SK-N-SH (cell line): ENCODE measurements at regions not wholly inside any gene's neighbourhood (a gene's known extent, or its start where the extent isn't known, plus 50 kb on each side); places are given as distances from the start of the nearest gene placed in this dataset.

ENCODE experiments used
- CTCF ChIA-PET: fragments of 300-600, 350-600 bp; formaldehyde crosslinking; extraction: SDS; loops from one replicate; lab custom pipeline; 2021; lab: Yijun Ruan, JAX
- POLR2A ChIA-PET: fragments of 350-600 bp; sonication (Branson Sonifier 250); formaldehyde crosslinking; extraction: SDS; loops from one replicate; lab custom pipeline; 2020; ENCODE audit warnings: antibody characterized with exemption, inconsistent platforms; lab: Yijun Ruan, JAX
- DNase-seq: peaks from one replicate; pipeline ENCODE4 v3.0.0; 2012
- H2AFZ ChIP-seq: fragments of 200-600 bp; sonication (generic); 2 replicates; pipeline ENCODE4 v1.8.1; 2016; ENCODE audit warnings: antibody characterized with exemption, mild to moderate bottlenecking, low read depth
- H3F3A ChIP-seq: fragments of 200-600 bp; sonication (generic); replicated peaks from 2 replicates; pipeline ENCODE3; 2016; ENCODE audit warnings: antibody characterized with exemption, mild to moderate bottlenecking; ENCODE audit not compliant: insufficient read depth
- H3K27ac ChIP-seq, 2 experiments: fragments of 200-500 bp in 1 of 2; fragments of 200-600 bp in 1 of 2; sonication (Bioruptor generic) in 1 of 2; sonication (generic), shearing (Covaris generic) in 1 of 2; 2 replicates each; pipeline versions ENCODE4 v1.5.1 to v1.6.1; 2014 to 2016; ENCODE audit warnings: low read depth in 2 of 2, inconsistent platforms in 1 of 2, low read length in 1 of 2, mild to moderate bottlenecking in 1 of 2, mixed read lengths in 1 of 2
- H3K27me3 ChIP-seq: fragments of 200-600 bp; sonication (generic), shearing (Covaris generic); 2 replicates; pipeline ENCODE4 v1.6.1; 2016; ENCODE audit warnings: mixed run types; ENCODE audit not compliant: insufficient read depth
- H3K36me3 ChIP-seq, 2 experiments: fragments of 200-500 bp in 1 of 2; fragments of 200-600 bp in 1 of 2; sonication (Bioruptor generic) in 1 of 2; sonication (generic) in 1 of 2; replicated peaks in 1 of 2; 2 replicates each; pipeline versions ENCODE3 to v1.5.1; 2014 to 2016; ENCODE audit warnings: low read length in 1 of 2, mild to moderate bottlenecking in 1 of 2; ENCODE audit not compliant: insufficient read depth in 2 of 2, control insufficient read depth in 1 of 2
- H3K4me1 ChIP-seq, 2 experiments: fragments of 200-500 bp in 1 of 2; fragments of 200-600 bp in 1 of 2; sonication (Bioruptor generic) in 1 of 2; sonication (generic), shearing (Covaris generic) in 1 of 2; 2 replicates each; pipeline versions ENCODE4 v1.5.1 to v1.6.1; 2014 to 2016; ENCODE audit warnings: low read depth in 1 of 2, low read length in 1 of 2, mixed run types in 1 of 2; ENCODE audit not compliant: insufficient read depth in 2 of 2, control insufficient read depth in 1 of 2
- H3K4me2 ChIP-seq: fragments of 200-600 bp; sonication (generic), shearing (Covaris generic); 2 replicates; pipeline ENCODE4 v1.6.1; 2017; ENCODE audit warnings: mixed run types
- H3K4me3 ChIP-seq, 2 experiments: fragments of 200-500 bp in 1 of 2; fragments of 200-600 bp in 1 of 2; sonication (Bioruptor generic) in 1 of 2; sonication (generic), shearing (Covaris generic) in 1 of 2; 2 replicates each; pipeline versions ENCODE4 v1.5.1 to v1.8.1; 2014 to 2016; ENCODE audit warnings: low read depth in 2 of 2, inconsistent platforms in 1 of 2, low read length in 1 of 2, mild to moderate bottlenecking in 1 of 2, mixed read lengths in 1 of 2, moderate library complexity in 1 of 2
- H3K79me2 ChIP-seq: fragments of 200-600 bp; sonication (generic); 2 replicates; pipeline ENCODE4 v1.8.1; 2017; ENCODE audit warnings: mild to moderate bottlenecking; ENCODE audit not compliant: insufficient read depth
- H3K9ac ChIP-seq: fragments of 200-600 bp; sonication (generic); 2 replicates; pipeline ENCODE4 v1.6.1; 2017; ENCODE audit warnings: mixed run types
- H3K9me2 ChIP-seq: fragments of 200-600 bp; sonication (generic); 2 replicates; pipeline ENCODE4 v1.6.1; 2017; ENCODE audit warnings: mixed run types
- H3K9me3 ChIP-seq: fragments of 200-600 bp; sonication (generic); 2 replicates; pipeline ENCODE4 v1.6.1; 2017; ENCODE audit warnings: mixed run types, mild to moderate bottlenecking, moderate library complexity
- H4K20me1 ChIP-seq: fragments of 200-600 bp; sonication (generic); 2 replicates; pipeline ENCODE4 v1.6.1; 2017; ENCODE audit warnings: mild to moderate bottlenecking, mixed run types; ENCODE audit not compliant: insufficient read depth
- CHD2 ChIP-seq: fragments of 150-350 bp; IDR thresholded peaks from 2 replicates; pipeline ENCODE4 v1.6.1; 2018; ENCODE audit warnings: low read length; ENCODE audit not compliant: partially characterized antibody
- EP300 ChIP-seq, 2 experiments: IDR thresholded peaks; 2 replicates each; pipeline versions ENCODE4 v1.4.0 to v1.6.1; 2012; ENCODE audit warnings: borderline replicate concordance in 1 of 2, low read depth in 1 of 2, low read length in 1 of 2
- EZH2phosphoT487 ChIP-seq: fragments of 200-600 bp; sonication (generic); IDR thresholded peaks from 2 replicates; pipeline ENCODE4 v1.6.1; 2017; ENCODE audit warnings: low read depth, mixed run types, mild to moderate bottlenecking, antibody characterized with exemption, moderate library complexity, borderline replicate concordance
- GATA2 ChIP-seq: sonication (generic); formaldehyde crosslinking; IDR thresholded peaks from 2 replicates; pipeline ENCODE4 v1.5.0; 2020; ENCODE audit warnings: mild to moderate bottlenecking, missing genetic modification reagents
- JUND ChIP-seq: IDR thresholded peaks from 2 replicates; pipeline ENCODE4 v1.4.0; 2012
- MAX ChIP-seq: IDR thresholded peaks from 2 replicates; pipeline ENCODE4 v1.4.0; 2012; ENCODE audit warnings: low read depth
- MEF2A ChIP-seq: IDR thresholded peaks from 2 replicates; pipeline ENCODE4 v1.4.0; 2012; ENCODE audit warnings: low read depth, borderline replicate concordance
- NFIC ChIP-seq: IDR thresholded peaks from 2 replicates; pipeline ENCODE4 v1.4.0; 2012; ENCODE audit warnings: borderline replicate concordance
- NRF1 ChIP-seq: IDR thresholded peaks from 2 replicates; pipeline ENCODE4 v1.6.1; 2012; ENCODE audit warnings: low read depth, mild to moderate bottlenecking, low read length
- POLR2AphosphoS5 ChIP-seq: IDR thresholded peaks from 2 replicates; pipeline ENCODE4 v1.6.1; 2012; ENCODE audit warnings: low read depth, low read length
- RCOR1 ChIP-seq: fragments of 150-350 bp; IDR thresholded peaks from 2 replicates; pipeline ENCODE4 v1.6.1; 2017; ENCODE audit warnings: antibody characterized with exemption, low read length
- RXRA ChIP-seq: IDR thresholded peaks from 2 replicates; pipeline ENCODE4 v1.4.0; 2012; ENCODE audit warnings: low read depth, mild to moderate bottlenecking, borderline replicate concordance
- SIN3A ChIP-seq: IDR thresholded peaks from 2 replicates; pipeline ENCODE4 v1.6.1; 2012; ENCODE audit warnings: low read depth, mild to moderate bottlenecking, low read length, moderate library complexity, borderline replicate concordance
- SMC3 ChIP-seq: IDR thresholded peaks from 2 replicates; pipeline ENCODE4 v1.6.1; 2012; ENCODE audit warnings: low read depth, low read length, improper control_type of control experiment
- USF1 ChIP-seq: IDR thresholded peaks from 2 replicates; pipeline ENCODE4 v1.4.0; 2012; ENCODE audit warnings: low read depth, borderline replicate concordance
- ZBTB33 ChIP-seq: IDR thresholded peaks from 2 replicates; pipeline ENCODE4 v1.4.0; 2012; ENCODE audit warnings: low read depth, borderline replicate concordance
- whole genome bisulfite sequencing: methylation state at CpG from one replicate; pipeline ENCODE4 v1.1.6; 2017; ENCODE audit warnings: low lambda C conversion rate; 5-methylcytosine and 5-hydroxymethylcytosine counted together

- no peak for DNase-seq
- WGBS = 55% methylated on average over 3 of the region's 3 CpGs
- Histone ChIP-seq H3K4me1 (0 out of 4 replicates have a peak, but pooled peaks cover 0 to 7% of the 10 kb centered on the region in 2 experiments), H3K9ac (no peak overlapping the region), H3K9me3 (no peaks in the 10 kb centered on the region), H2AFZ (no peak overlapping the region), H4K20me1 (no peaks in the 10 kb centered on the region), H3K9me2 (no peaks in the 10 kb centered on the region), H3K4me2 (no peak overlapping the region)
- CTCF ChIA-PET = no interaction called here
- TF ChIP-seq RXRA = no peak
- no peak for TF ChIP-seq RCOR1
- TF ChIP-seq GATA2 (CRISPR knock-in tag) = no peak
- TF ChIP-seq MAX = no peak
- no peak for TF ChIP-seq USF1
- TF ChIP-seq SMC3 = no peak
- TF ChIP-seq EP300 (IDR thresholded peaks at IDR 0.05; ENCODE audit: borderline replicate concordance in 1 of 2, low read depth in 1 of 2, low read length in 1 of 2) = no peak
- no peak for TF ChIP-seq NRF1
- no peak for TF ChIP-seq CHD2
- TF ChIP-seq ZBTB33 = no peak
- TF ChIP-seq NFIC = no peak
- TF ChIP-seq, all 33 proteins: peak for 0
- no peaks in the 10 kb centered on the region for H3F3A ChIP-seq
- no peaks in the 10 kb centered on the region for H3K79me2 ChIP-seq
- POLR2A ChIA-PET = no interaction called here
- no peaks in the 10 kb centered on the region; the same call in 1 of the 2 replicates for H3K27me3 ChIP-seq
- H3K4me3 ChIP-seq = no peak overlapping the region
- no peak overlapping the region for H3K27ac ChIP-seq
- no peaks in the 10 kb centered on the region for H3K36me3 ChIP-seq
These were observed 357.5 kb downstream of the C16orf95 start for GRCh38 chr16:86959729-86960128.

GRCh38 chr16:86960266-86960665, 356.9 kb downstream of the C16orf95 start:
- no peaks in the 10 kb centered on the region for H3K36me3 ChIP-seq
- TF ChIP-seq JUND = no peak
- TF ChIP-seq CHD2 = no peak
- no peak for TF ChIP-seq MAX
- no peak for TF ChIP-seq EP300 (IDR thresholded peaks at IDR 0.05; ENCODE audit: borderline replicate concordance in 1 of 2, low read depth in 1 of 2, low read length in 1 of 2)
- TF ChIP-seq SIN3A = no peak
- TF ChIP-seq EZH2phosphoT487 = no peak
- TF ChIP-seq MEF2A = no peak
- no peak for TF ChIP-seq POLR2AphosphoS5
- TF ChIP-seq, all 33 proteins: peak for 0
- 22% methylated on average over 10 of the region's 10 CpGs for WGBS
- H3K9ac ChIP-seq = no peak overlapping the region
- no peaks in the 10 kb centered on the region for H3K9me2 ChIP-seq
- CTCF ChIA-PET = no interaction called here
- no peaks in the 10 kb centered on the region for H3K9me3 ChIP-seq
- no peak overlapping the region for H2AFZ ChIP-seq
- H3K4me3 ChIP-seq = no peak overlapping the region
- no peak overlapping the region for H3K4me2 ChIP-seq
- H3K4me1 ChIP-seq = 0 out of 4 replicates have a peak, but pooled peaks cover 0 to 7% of the 10 kb centered on the region in 2 experiments
- POLR2A ChIA-PET = no interaction called here
- no peaks in the 10 kb centered on the region; the same call in 1 of the 2 replicates for H3K27me3 ChIP-seq
- no peaks in the 10 kb centered on the region for H4K20me1 ChIP-seq
- no peak for DNase-seq
- H3F3A ChIP-seq = no peaks in the 10 kb centered on the region
- H3K79me2 ChIP-seq = no peaks in the 10 kb centered on the region
- H3K27ac ChIP-seq = no peak overlapping the region
